Glutamatergic neuron (in vitro differentiated cells): ENCODE measurements at regions not wholly inside any gene's neighbourhood (a gene's known extent, or its start where the extent isn't known, plus 50 kb on each side); places are given as distances from the start of the nearest gene placed in this dataset.

Source experiments
- DNase-seq: peaks from one replicate; pipeline ENCODE4 v3.0.0; 2022
- H3K27ac Mint-ChIP-seq: one replicate; pipeline ENCODE4 v1.8.0; 2020; ENCODE audit warnings: mild to moderate bottlenecking, mixed read lengths, inconsistent platforms; ENCODE audit not compliant: unreplicated experiment
- H3K27me3 Mint-ChIP-seq: one replicate; pipeline ENCODE4 v1.8.0; 2020; ENCODE audit warnings: mild to moderate bottlenecking, moderate library complexity, mixed read lengths, inconsistent platforms; ENCODE audit not compliant: unreplicated experiment
- H3K36me3 Mint-ChIP-seq: one replicate; pipeline ENCODE4 v1.8.0; 2020; ENCODE audit warnings: mild to moderate bottlenecking, mixed read lengths, inconsistent platforms; ENCODE audit not compliant: unreplicated experiment
- H3K4me1 Mint-ChIP-seq: one replicate; pipeline ENCODE4 v1.8.0; 2020; ENCODE audit warnings: mild to moderate bottlenecking, low read depth, mixed read lengths, inconsistent platforms; ENCODE audit not compliant: unreplicated experiment
- H3K4me3 Mint-ChIP-seq: one replicate; pipeline ENCODE4 v1.8.0; 2020; ENCODE audit warnings: mild to moderate bottlenecking, mixed read lengths, inconsistent platforms; ENCODE audit not compliant: unreplicated experiment
- H3K9me3 Mint-ChIP-seq: one replicate; pipeline ENCODE4 v1.8.0; 2020; ENCODE audit warnings: mild to moderate bottlenecking, moderate library complexity, mixed read lengths, inconsistent platforms; ENCODE audit not compliant: unreplicated experiment
- TF ChIP-seq, protein P1 (sequence below): fragments of 200-600 bp; sonication (generic); IDR thresholded peaks from one replicate; pipeline ENCODE4 v1.5.0; 2021; ENCODE audit not compliant: partially characterized antibody, unreplicated experiment

DNA sequence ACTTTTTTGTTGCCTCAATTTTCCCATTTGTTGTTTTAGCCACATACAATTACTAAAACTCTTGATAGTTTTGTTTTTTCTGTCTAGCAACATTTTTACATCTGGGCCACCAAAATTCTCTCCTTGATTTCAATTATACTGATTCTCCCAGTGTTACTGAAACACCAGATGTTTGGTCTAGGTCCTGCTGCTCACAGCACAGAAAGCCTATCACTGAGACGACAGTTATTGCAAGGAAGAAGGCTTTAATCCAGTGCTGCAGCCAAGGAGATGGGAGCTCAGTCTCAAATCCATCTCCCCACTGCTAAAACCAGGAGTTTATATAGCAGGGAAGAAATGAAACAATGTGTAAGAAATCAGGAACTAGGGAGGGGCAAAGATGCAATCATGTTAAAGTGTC lies 837.7 kb upstream of the CNTN5 start:
- Mint-ChIP-seq H3K27ac (no peak overlapping the region), H3K4me3 (no peak overlapping the region), H3K9me3 (no peaks in the 10 kb centered on the region), H3K4me1 (peaks cover 2% of the 10 kb centered on the region), H3K36me3 (no peaks in the 10 kb centered on the region), H3K27me3 (no peaks in the 10 kb centered on the region)
- DNase-seq: no peak
- TF ChIP-seq, protein P1, sequence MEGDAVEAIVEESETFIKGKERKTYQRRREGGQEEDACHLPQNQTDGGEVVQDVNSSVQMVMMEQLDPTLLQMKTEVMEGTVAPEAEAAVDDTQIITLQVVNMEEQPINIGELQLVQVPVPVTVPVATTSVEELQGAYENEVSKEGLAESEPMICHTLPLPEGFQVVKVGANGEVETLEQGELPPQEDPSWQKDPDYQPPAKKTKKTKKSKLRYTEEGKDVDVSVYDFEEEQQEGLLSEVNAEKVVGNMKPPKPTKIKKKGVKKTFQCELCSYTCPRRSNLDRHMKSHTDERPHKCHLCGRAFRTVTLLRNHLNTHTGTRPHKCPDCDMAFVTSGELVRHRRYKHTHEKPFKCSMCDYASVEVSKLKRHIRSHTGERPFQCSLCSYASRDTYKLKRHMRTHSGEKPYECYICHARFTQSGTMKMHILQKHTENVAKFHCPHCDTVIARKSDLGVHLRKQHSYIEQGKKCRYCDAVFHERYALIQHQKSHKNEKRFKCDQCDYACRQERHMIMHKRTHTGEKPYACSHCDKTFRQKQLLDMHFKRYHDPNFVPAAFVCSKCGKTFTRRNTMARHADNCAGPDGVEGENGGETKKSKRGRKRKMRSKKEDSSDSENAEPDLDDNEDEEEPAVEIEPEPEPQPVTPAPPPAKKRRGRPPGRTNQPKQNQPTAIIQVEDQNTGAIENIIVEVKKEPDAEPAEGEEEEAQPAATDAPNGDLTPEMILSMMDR: no peak

DNA sequence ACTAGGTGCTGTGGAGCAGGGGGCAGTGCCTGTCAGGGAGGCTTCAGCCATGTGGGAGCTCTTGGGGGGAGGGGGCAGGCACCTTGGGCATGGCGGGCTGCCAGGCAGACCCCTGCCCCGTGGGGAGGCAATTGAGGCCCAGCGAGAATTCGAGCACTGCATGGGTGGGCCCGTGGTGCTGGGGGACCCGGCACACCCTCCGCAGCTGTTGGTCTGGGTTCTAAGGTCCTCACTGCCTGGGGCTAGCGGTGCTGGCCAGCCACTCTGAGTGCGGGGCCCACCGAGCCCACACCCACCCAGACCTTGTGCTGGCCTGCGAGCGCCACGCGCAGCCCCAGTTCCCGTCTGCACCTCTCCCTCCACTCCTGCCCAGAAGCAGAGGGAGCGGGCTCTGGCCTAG lies 835.5 kb upstream of the CNTN5 start:
- Mint-ChIP-seq H3K4me3 (no peak overlapping the region), H3K9me3 (no peaks in the 10 kb centered on the region), H3K27me3 (no peaks in the 10 kb centered on the region), H3K36me3 (no peaks in the 10 kb centered on the region), H3K4me1 (peaks cover 2% of the 10 kb centered on the region), H3K27ac (no peak overlapping the region)
- no peak for DNase-seq
- TF ChIP-seq, protein P1: no peak

DNA sequence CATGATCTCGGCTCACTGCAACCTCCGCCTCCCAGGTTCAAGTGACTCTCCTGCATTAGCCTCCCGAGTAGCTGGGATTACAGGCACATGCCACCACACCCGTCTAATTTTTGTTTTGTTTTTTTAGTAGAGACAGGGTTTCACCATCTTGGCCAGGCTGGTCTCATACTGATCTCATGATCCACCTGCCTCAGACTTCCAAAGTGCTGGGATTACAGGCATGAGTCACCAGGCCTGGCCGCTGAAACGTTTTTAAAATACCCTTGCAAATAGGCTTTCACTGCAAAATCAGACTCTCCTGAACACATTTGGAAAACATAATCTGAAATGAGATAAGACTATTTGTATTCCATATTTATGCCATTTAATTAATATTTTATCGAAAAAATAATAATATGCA lies 826.1 kb upstream of the CNTN5 start:
- DNase-seq: no peak
- no peaks in the 10 kb centered on the region for H3K4me1 Mint-ChIP-seq
- H3K9me3 Mint-ChIP-seq: no peaks in the 10 kb centered on the region
- peaks cover 2% of the 10 kb centered on the region for H3K27me3 Mint-ChIP-seq
- H3K4me3 Mint-ChIP-seq: no peak overlapping the region
- TF ChIP-seq, protein P1: no peak
- no peaks in the 10 kb centered on the region for H3K36me3 Mint-ChIP-seq
- H3K27ac Mint-ChIP-seq: no peak overlapping the region

DNA sequence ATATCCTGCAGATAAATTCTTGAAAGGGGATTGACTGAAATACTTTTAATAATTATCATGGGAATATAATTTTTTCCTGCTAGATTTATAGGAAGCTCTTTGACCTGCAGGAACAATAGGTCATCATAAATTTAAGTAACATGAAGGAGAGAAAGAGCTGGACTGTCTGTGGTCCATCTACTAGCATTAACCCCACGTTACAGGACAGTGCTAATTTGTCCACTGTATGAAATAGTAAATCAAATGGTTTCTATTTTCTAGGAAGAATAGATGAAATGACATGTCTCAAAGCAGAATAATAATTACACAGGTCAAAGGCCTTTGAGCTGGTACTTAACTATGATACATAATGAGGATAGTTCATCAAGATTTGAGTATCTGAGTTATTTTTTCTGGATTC lies 825.4 kb upstream of the CNTN5 start:
- peaks cover 2% of the 10 kb centered on the region for H3K27me3 Mint-ChIP-seq
- TF ChIP-seq, protein P1: no peak
- H3K36me3 Mint-ChIP-seq: no peaks in the 10 kb centered on the region
- no peak for DNase-seq
- no peaks in the 10 kb centered on the region for H3K4me1 Mint-ChIP-seq
- no peak overlapping the region for H3K27ac Mint-ChIP-seq
- H3K9me3 Mint-ChIP-seq: no peaks in the 10 kb centered on the region
- no peak overlapping the region for H3K4me3 Mint-ChIP-seq

DNA sequence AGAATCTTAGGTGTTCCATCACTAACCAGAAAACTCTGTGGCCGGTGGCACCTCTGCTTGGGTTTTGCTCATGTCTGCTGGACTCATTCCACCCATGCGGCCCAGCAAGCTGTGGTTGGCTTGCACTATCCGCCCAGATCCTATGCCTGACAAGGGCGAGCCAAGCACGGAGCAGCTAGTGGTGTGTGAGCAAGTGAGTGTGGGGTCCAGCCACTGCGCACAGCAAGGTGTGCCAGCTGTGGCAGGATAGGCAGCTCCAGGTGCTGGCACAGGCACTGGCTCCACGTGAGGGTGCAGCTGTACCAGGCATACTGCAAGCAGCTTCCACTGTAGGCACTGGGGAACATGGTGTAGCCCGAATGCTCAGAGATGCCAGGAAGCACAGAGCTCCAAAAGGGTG lies 813.7 kb upstream of the CNTN5 start:
- Mint-ChIP-seq H3K27ac (no peak overlapping the region), H3K36me3 (no peaks in the 10 kb centered on the region), H3K4me1 (no peaks in the 10 kb centered on the region), H3K4me3 (no peak overlapping the region), H3K27me3 (peaks cover 3% of the 10 kb centered on the region), H3K9me3 (no peaks in the 10 kb centered on the region)
- TF ChIP-seq, protein P1: no peak
- no peak for DNase-seq
